ENCODE measurements at regions not wholly inside any gene's neighbourhood (a gene's known extent, or its start where the extent isn't known, plus 50 kb on each side); places are given as distances from the start of the nearest gene placed in this dataset.

DNA sequence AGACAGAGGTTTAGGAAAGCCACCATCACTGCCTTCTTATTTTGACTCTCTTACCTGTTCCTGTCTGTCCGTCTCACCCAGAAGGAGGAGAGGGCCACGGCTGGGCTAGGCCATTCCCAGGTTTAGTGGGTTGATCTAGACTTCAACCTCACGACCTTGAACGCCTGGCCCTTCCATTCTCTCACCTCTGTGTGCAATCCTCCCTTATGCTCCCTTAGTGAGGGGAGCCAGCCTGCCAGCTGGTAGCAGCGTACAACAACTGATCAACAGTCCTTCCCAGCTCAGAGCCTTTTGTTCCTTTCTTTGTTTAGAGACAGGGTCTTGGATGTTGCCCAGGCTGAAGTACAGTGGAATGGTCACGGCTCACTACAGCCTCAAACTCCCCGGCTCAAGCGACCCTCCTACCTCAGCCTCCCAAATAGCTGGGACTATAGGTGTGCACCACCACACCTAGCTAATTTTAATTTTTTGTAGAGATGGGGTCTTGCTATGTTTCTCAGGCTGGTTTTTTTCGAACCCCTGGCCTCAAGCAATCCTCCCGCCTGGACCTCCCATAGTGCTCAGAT lies 123.9 kb downstream of the ZNF664 start:
- no peak for DNase-seq

GRCh38 chr12:124097701-124098100 lies 124.7 kb downstream of the ZNF664 start:
- DNase-seq, result no peak

- no peak for DNase-seq
These were observed 125.2 kb downstream of the ZNF664 start for GRCh38 chr12:124098101-124098757.

GRCh38 chr12:124098887-124099286 lies 125.9 kb downstream of the ZNF664 start:
- DNase-seq, result no peak

DNA sequence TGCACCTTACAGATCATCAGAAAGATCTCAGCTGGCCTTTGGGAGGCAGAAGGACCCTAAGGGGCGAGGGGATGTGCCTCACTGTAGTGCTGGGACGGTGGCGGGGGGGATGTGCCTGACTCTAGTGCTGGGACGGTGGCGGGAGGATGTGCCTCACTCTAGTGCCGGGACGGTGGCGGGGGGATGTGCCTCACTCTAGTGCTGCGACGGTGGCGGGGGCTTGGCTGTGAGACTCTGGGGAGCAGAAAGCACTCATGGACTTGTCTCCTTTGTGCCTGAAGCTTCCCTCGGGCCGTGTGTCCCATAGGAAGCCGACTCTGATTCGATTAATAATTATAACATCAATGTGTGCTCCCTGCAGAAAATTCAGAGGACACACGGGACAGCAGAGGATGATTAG lies 126.6 kb downstream of the ZNF664 start:
- no peak for DNase-seq

- DNase-seq, result no peak
These were observed 127.7 kb downstream of the ZNF664 start for GRCh38 chr12:124100572-124101178.

- DNase-seq, result no peak
These were observed 132.5 kb downstream of the ZNF664 start for GRCh38 chr12:124105546-124105945.

- no peak for DNase-seq
These were observed 134.3 kb downstream of the ZNF664 start for GRCh38 chr12:124107351-124107750.

GRCh38 chr12:124109760-124110159 lies 136.7 kb downstream of the ZNF664 start:
- no peak for DNase-seq

DNA sequence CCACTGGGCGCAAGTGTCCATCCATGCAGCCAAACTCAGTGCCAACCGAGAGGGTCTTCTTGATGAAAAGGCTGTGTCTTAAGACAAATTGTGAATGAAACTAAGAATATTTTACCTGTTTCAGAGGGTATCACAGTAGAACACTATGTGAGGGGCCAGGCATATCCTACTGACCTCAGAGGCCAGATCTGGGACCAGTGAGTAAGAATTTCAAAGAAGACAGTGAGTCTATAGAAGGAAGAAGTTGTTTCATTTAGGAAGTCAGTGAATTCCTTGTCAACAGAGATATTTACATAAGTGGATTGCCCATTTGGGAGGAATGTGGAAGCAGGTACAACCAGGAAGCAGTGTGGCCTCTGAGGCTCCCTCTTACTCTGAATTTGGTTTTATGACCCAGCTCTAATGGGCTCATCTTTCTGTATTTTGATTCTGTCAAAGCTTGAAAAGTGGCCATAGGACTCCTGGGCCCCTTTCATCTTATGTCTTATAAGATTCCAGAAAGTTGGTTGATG lies 137.4 kb downstream of the ZNF664 start:
- DNase-seq, result no peak

- no peak for DNase-seq
These were observed 138.0 kb downstream of the ZNF664 start for GRCh38 chr12:124111006-124111405.

GRCh38 chr12:124114316-124114715 lies 141.3 kb downstream of the ZNF664 start:
- no peak for DNase-seq

DNA sequence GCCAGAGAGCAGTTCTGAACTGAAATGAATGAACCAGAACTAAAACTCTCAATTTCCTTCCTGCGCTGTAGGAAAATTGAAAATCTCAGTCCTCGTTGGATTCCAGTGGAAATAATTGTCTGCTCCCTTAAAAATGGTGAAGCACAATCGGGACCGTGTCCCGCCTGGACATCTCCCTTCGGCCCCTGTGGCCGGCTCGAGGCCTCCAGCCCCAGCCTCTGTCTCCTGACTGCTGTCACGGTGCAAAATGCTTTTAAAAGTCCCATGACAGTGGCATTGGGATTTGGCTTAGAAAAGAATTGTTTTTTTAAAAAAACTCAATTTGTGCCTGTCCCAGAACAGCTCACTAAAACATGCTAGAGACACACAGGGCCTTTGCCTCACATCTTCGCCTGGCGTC lies 142.5 kb downstream of the ZNF664 start:
- DNase-seq, result no peak

DNA sequence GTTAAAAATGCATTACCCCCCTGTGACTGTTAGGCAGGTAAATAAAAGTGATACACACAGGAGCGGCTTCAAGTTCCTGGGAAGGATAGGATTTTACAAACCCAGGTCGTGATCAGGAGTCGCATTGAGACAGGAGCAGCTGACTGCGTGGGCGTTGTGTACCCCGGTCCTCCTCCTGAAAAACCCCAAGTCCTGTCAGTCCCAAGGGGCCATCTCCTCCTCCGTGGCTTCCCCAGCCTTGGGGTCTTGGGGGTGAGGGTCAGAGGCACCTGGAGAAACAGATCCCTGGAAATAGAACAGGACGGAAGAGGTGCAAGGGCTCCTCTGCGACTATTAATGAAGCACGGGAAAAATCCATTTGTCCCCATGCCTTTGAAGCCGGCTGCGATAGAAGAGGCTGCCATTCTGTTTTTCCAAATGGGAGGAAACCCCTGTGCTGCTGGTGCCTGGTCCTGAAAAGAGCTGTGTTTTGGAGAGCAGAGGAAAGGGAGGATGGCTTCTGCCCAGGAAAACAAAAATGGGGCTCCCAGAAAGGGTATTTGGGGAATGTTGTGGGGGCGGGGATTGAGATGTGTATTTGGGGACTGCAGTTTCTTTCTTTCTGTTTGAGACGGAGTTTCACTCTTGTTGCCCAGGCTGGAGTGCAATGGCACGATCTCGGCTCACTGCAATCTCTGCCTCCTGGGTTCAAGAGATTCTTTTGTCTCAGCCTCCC lies 143.1 kb downstream of the ZNF664 start:
- DNase-seq, result no peak

GRCh38 chr12:124120739-124121138 lies 147.7 kb downstream of the ZNF664 start:
- no peak for DNase-seq

GRCh38 chr12:124122722-124123121 lies 149.7 kb downstream of the ZNF664 start:
- no peak for DNase-seq

GRCh38 chr12:124123296-124124000 lies 150.4 kb downstream of the ZNF664 start:
- no peak for DNase-seq

DNA sequence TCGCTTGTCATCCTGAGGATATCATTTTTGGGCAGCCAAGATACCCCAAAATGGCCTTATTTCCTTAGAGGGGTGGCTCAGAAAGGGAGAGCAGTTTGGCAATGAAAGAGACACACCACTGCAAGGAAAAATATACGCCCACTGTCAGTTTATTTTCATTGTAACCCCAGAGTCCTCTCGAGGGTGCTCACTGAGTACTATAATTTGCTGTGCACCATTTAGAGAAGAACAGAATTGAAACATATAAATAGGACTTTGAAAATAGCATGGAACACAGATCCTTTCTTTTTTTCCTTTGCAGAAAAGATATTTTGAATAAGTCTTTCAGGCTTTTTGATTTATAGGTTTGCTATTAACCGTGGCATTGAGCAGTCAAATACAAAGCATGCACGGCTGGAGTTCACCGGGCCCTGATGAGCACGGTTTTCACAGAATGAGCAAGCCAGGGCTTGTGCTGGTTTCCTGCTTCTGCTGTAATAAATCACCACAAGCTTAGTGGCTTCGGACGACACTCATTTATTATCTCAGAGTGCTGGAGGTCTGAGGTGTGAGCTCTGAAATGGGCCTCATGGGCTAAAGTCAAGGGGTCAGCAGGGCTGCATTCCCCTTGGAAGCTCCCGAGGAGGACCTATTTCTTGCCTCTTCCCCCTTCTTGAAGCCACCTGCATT lies 152.3 kb downstream of the ZNF664 start:
- no peak for DNase-seq

DNA sequence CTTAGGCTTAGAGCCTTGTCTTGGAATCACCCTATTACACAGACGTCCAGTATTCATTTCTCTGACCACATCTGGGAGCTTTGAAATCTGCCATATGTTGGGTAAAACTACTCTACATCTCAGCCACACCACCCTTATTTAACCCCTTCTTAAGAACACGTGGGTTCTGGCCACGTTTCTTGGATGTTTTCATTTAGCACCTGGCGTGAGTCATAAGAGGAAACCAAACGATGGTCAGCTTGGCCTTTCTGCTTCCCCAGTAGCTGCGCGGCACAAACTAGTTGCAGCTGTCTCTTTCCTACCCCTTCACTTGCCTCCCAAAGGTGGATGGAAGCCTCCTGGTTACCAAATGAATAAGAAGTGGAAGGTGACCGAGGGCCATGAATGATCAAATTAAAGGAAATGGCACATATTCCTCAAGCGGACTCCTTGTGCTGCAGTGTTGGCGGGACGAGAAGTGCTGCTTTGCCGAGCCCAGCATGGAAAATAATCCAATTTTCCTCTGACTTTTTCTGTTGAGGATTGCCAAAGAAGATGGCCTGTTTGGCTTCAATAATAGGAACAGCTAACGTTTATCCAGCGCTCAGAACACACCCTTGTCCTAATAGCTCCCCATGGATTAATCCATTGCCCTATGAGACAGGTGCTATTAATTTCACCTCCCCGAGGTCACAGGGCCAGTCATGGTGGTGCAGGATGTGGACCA lies 154.1 kb downstream of the ZNF664 start:
- DNase-seq, result no peak

DNA sequence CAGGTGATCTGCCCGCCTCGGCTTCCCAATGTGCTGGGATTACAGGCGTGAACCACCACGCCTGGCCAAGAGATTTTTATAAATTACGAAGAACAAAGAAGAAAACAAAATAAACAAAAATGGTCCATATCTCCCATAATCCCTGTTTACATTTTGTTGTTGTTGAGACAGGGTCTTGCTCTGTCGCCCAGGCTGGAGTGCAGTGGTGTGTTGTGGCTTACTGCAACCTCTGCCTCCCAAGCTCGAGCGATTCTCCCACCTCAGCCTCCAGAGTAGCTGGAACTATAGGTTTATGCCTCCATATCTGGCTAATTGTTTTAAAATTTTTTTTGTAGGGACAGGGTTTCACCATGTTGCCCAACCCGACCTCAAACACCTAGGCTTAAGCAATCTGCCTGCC lies 156.1 kb downstream of the ZNF664 start:
- DNase-seq, result no peak

GRCh38 chr12:124130691-124131591 lies 157.9 kb downstream of the ZNF664 start:
- DNase-seq, result no peak

All from DMS 273 treated with DMSO at 0.1 percent for 48 hours (cell line).